GM19395 (cell line): ENCODE measurements at regions not wholly inside any gene's neighbourhood (a gene's known extent, or its start where the extent isn't known, plus 50 kb on each side); places are given as distances from the start of the nearest gene placed in this dataset.
"Not testable (repeated sequence)": the region's sequence is repeated elsewhere in the genome, so short reads cannot be mapped to it uniquely, and the experiment has no call there.

Experiments used
- ATAC-seq: cut with Tn5 transposase; IDR thresholded peaks from one replicate; pipeline ENCODE4 v1.9.1; 2021; ENCODE audit warnings: mild to moderate bottlenecking, moderate library complexity; ENCODE audit not compliant: unreplicated experiment

GRCh38 chrX:106493210-106493816 lies 118.5 kb upstream of the RADX start:
- not testable (repeated sequence) for ATAC-seq

GRCh38 chrX:106499473-106499872 lies 112.3 kb upstream of the RADX start:
- ATAC-seq: no peak

GRCh38 chrX:106510713-106511403 lies 100.9 kb upstream of the RADX start:
- ATAC-seq: no peak
